ENCODE measurements at regions not wholly inside any gene's neighbourhood (a gene's known extent, or its start where the extent isn't known, plus 50 kb on each side); places are given as distances from the start of the nearest gene placed in this dataset.

DNA sequence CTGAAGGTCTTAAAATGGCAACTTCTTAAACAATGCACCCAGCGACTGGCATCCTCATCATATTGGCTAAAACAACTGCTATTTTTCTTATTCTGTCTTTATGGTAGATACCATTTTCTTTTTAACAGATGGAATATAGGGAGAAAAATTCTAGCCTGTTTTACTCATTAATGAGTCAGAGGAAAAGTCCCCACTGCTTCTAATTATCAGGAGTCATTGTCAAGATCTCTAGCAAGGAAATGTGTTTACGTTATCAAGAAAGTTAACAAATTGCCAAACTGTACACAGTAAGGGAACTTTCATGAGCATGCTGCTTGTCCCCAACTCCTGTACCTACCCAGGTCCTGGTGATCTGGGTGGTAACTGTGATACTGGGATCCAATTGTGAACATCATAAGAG lies 117.7 kb upstream of the KIAA1217 start:
- no peak overlapping the region for H3K4me3 ChIP-seq
- H3K27me3 ChIP-seq, result no peaks in the 10 kb centered on the region
- no peak for TF ChIP-seq POLR2A (IDR thresholded peaks at IDR 0.05)
- TF ChIP-seq, protein P1, sequence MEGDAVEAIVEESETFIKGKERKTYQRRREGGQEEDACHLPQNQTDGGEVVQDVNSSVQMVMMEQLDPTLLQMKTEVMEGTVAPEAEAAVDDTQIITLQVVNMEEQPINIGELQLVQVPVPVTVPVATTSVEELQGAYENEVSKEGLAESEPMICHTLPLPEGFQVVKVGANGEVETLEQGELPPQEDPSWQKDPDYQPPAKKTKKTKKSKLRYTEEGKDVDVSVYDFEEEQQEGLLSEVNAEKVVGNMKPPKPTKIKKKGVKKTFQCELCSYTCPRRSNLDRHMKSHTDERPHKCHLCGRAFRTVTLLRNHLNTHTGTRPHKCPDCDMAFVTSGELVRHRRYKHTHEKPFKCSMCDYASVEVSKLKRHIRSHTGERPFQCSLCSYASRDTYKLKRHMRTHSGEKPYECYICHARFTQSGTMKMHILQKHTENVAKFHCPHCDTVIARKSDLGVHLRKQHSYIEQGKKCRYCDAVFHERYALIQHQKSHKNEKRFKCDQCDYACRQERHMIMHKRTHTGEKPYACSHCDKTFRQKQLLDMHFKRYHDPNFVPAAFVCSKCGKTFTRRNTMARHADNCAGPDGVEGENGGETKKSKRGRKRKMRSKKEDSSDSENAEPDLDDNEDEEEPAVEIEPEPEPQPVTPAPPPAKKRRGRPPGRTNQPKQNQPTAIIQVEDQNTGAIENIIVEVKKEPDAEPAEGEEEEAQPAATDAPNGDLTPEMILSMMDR (IDR thresholded peaks at IDR 0.05), result no peak
- intact Hi-C loops (cut with DNase I), result no loop called here
- no peak overlapping the region for H3K27ac ChIP-seq
- H3K9me3 ChIP-seq (replicated peaks in 1 of 3), result no peaks in the 10 kb centered on the region
- 75 to 87% (median 80%) methylated on average over 2 of the region's 2 CpGs for WGBS, 4 donors
- no peaks in the 10 kb centered on the region for H3K4me1 ChIP-seq (replicated peaks in 1 of 2)
- H3K36me3 ChIP-seq (replicated peaks in 1 of 2), result no peaks in the 10 kb centered on the region
- DNase-seq, result no peak

GRCh38 chr10:24096281-24096680 lies 112.7 kb upstream of the KIAA1217 start:
- no peak for DNase-seq
- no peaks in the 10 kb centered on the region for H3K9me3 ChIP-seq (replicated peaks in 1 of 3)
- no peaks in the 10 kb centered on the region for H3K27me3 ChIP-seq
- no peaks in the 10 kb centered on the region for H3K36me3 ChIP-seq (replicated peaks in 1 of 2)
- H3K4me1 ChIP-seq (replicated peaks in 1 of 2), result no peaks in the 10 kb centered on the region
- no peak overlapping the region for H3K4me3 ChIP-seq
- no peak for TF ChIP-seq POLR2A (IDR thresholded peaks at IDR 0.05)
- TF ChIP-seq, protein P1 (IDR thresholded peaks at IDR 0.05), result no peak
- intact Hi-C loops (cut with DNase I), result no loop called here
- H3K27ac ChIP-seq, result no peak overlapping the region
- WGBS, 4 donors, result 41 to 68% (median 58%) methylated on average over 1 of the region's 1 CpG

GRCh38 chr10:24097751-24098207 lies 111.2 kb upstream of the KIAA1217 start:
- no peak for TF ChIP-seq POLR2A (IDR thresholded peaks at IDR 0.05)
- Histone ChIP-seq H3K4me1 (replicated peaks in 1 of 2) (no peaks in the 10 kb centered on the region), H3K9me3 (replicated peaks in 1 of 3) (no peaks in the 10 kb centered on the region), H3K27me3 (no peaks in the 10 kb centered on the region), H3K36me3 (replicated peaks in 1 of 2) (no peaks in the 10 kb centered on the region), H3K4me3 (no peak overlapping the region), H3K27ac (no peak overlapping the region)
- 50 to 59% (median 54%) methylated on average over 6 to 7 of the region's 7 CpGs for WGBS, 4 donors
- intact Hi-C loops (cut with DNase I), result no loop called here
- peak in 1 of 7 donors; percentile 21 for DNase-seq

DNA sequence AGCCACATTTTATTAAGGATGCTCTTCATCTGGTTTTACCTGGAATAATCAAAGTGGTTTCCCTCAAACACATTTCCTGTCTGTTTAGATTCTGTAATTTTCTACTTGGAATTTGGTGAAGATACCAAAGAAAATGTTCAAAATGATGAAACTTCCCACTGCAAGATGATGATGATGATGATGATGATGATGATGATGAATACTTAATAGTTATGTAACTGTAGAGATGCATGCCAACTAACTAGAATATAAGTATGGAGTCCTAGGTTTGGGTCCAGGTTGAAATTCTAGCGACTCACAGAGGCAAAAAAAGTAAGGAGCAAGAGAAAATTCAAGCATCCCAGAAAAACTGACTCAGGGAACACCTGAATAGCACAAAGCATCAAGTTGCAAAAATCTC lies 104.0 kb upstream of the KIAA1217 start:
- no peak for DNase-seq
- no peaks in the 10 kb centered on the region for H3K4me1 ChIP-seq (replicated peaks in 1 of 2)
- H3K27me3 ChIP-seq, result no peaks in the 10 kb centered on the region
- H3K27ac ChIP-seq, result no peak overlapping the region
- intact Hi-C loops (cut with DNase I), result no loop called here
- no peaks in the 10 kb centered on the region for H3K9me3 ChIP-seq (replicated peaks in 1 of 3)
- WGBS, 4 donors, result 70 to 83% (median 78%) methylated on average over 1 of the region's 1 CpG
- no peaks in the 10 kb centered on the region for H3K36me3 ChIP-seq (replicated peaks in 1 of 2)
- TF ChIP-seq, protein P1 (IDR thresholded peaks at IDR 0.05), result no peak
- TF ChIP-seq POLR2A (IDR thresholded peaks at IDR 0.05), result no peak
- no peak overlapping the region for H3K4me3 ChIP-seq

- Histone ChIP-seq H3K9me3 (replicated peaks in 1 of 3) (no peaks in the 10 kb centered on the region), H3K4me1 (replicated peaks in 1 of 2) (peaks cover 0 to 4% of the 10 kb centered on the region in 2 donors), H3K27ac (no peak overlapping the region), H3K4me3 (no peak overlapping the region), H3K27me3 (no peaks in the 10 kb centered on the region), H3K36me3 (replicated peaks in 1 of 2) (no peaks in the 10 kb centered on the region)
- DNase-seq, result no peak
- intact Hi-C loops (cut with DNase I), result no loop called here
- WGBS, 4 donors, result 73 to 87% (median 77%) methylated on average over 3 of the region's 3 CpGs
- TF ChIP-seq POLR2A (IDR thresholded peaks at IDR 0.05), result no peak
- TF ChIP-seq, protein P1 (IDR thresholded peaks at IDR 0.05), result no peak
Measured at GRCh38 chr10:24113901-24114300, 95.0 kb upstream of the KIAA1217 start.
